Stimulated activated CD4-positive, alpha-beta T cell treated with anti-CD3 and anti-CD28 coated beads, TNF-alpha, amount 100 ng/mL, for 1 hour (primary cell): ENCODE measurements at regions not wholly inside any gene's neighbourhood (a gene's known extent, or its start where the extent isn't known, plus 50 kb on each side); places are given as distances from the start of the nearest gene placed in this dataset.

ENCODE experiments used
- DNase-seq, 3 donors: peaks; one replicate each; pipeline ENCODE4 v3.0.0-alpha.2; 2020; ENCODE audit warnings: low read depth in 3 of 3, low spot score in 1 of 3

DNA sequence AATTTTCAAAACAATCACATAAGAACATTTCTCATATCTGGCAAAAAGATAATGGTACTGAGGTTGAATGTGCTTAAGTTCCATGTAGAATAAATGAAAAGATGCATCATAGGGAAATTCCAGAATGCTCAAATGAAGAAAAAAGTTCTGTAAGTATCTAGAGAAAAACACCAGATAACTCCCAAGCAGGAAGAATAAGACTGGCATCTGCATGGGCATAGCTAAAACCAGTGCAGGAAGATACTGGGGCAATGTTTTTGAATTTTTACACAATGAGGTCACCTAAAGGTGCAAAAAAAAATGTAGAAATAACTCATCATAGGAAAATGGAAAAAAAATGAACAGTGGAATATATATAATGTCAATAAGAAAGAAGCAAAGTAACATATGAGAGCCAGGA is 275.2 kb downstream of the BAMBI start:
- DNase-seq, result no peak

DNA sequence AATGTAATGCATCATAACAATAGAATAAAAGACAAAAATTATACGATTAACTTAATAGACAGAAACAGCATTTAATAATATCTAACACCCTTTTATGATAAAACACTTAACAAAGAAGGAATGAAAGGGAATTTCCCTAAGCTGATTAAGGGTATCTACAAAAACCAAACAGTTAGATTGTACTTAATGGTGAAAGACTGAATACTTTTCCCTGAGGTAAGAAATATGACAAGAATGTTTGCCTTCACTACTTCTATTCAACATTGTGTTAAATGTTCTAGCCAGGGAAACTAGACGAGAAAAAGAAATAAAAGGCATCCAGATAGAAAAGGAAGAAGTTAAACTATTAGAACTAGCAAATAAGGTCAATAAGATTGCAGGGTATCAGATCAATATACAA is 276.9 kb downstream of the BAMBI start:
- DNase-seq, result no peak

DNA sequence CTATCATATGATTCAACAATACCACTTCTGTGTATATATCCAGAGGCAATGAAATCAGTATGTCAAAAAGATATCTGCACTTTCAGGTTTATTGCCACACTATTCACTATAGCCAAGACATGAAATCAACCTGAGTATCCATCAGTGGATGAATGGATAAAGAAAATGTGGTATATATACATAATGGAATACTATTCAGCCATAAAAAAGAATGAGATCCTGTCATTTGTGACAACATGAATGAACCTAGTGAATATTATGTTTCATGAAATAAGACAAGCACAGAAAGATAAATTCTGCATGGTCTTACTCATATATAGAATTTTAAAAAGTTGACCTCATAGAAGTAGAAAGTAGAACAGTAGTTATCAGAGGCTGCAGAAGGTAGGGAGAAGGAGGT is 281.1 kb downstream of the BAMBI start:
- no peak for DNase-seq

DNA sequence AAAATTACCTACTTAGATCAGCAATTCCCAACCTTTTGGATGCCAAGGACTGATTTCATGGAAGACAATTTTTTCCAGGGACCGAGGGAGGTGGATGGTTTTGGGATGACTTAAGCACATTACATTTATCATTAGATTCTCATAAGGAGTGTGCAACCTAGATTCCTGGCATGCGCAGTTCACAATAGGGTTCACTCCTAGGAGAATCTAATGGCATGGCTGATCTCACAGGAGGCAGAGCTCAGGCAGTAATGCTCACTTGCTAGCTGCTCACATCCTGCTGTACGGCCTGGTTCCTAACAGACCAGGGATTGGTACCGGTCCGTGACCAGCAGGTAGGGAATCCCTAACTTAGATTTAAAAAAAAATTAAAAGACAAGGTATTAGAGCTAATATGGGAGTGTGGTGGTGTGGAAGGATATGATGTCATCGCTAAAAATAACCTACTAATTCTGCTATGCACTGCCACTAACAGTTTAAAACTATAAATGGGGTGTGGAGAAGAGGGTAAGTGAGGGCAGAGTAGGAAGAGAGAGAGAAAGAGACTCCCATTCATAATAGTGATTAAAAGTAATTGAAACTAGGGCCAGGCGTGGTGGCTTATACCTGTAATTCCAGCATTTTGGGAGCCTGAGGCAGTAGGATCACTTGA is 282.7 kb downstream of the BAMBI start:
- no peak for DNase-seq

DNA sequence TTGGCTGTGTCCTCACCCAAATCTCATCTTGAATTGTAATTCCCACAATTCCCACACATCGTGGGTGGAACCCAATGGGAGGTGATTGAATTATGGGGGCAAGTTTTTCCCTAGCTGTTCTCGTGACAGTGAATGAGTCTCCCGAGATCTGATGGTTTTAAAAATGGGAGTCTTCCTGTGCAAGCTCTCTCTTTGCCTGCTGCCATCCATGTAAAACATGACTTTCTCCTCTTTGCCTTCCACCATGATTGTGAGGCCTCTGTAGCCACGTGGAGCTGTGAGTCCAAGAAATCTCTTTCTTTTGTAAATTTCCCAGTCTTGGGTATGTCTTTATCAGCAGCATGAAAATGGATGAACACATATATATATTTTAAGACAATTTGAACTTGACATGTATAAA is 285.4 kb downstream of the BAMBI start:
- DNase-seq, result no peak

DNA sequence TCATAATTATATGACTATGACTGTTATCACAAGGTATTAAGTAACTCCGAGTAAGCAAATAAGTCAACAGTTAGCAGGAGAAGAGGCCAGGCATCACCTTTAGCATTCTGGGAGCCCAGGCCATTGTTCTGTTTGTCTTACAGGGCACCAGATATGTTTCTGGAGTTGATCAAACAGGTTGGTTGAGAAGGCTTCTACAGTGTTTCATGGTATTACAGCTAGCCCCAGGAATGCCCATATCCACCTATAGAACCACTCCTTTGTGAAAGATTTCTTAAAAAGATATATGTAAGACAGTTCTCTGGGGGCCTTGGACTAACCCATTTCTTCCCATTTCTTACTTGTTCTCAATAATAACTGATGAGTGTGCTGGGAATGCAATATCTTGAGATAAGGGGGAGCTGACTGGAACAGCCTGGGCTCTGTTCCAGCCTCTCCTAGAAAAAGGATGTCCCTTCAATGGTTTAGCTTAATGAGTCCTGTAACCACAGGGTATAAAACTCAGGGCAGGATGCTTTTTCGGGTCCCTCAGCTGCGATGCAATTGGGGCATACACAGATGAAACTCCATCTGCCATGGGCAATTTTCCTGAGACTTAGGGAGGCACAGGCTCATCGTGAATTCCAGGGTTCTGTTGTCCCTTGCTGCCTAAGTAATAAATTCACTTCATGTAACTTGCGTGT is 286.4 kb downstream of the BAMBI start:
- no peak for DNase-seq

DNA sequence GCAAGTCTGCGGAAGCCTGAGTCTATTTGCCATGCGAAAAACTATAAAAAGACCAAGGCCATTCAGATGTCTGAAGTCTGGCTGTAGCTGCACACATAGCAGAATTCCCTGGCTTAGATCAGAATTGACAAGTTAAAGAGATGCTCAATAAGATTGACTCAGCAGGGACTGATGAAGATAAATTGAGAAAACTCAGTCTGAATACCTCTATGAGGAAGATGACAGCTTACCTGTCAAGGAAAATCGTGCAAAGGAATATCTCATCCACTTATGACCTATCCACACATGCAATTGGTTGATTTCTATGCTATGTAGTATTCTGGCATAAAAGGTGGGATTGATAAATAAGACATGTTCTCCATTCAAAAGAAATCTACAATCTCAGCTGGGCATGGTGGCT is 288.6 kb downstream of the BAMBI start:
- no peak for DNase-seq

DNA sequence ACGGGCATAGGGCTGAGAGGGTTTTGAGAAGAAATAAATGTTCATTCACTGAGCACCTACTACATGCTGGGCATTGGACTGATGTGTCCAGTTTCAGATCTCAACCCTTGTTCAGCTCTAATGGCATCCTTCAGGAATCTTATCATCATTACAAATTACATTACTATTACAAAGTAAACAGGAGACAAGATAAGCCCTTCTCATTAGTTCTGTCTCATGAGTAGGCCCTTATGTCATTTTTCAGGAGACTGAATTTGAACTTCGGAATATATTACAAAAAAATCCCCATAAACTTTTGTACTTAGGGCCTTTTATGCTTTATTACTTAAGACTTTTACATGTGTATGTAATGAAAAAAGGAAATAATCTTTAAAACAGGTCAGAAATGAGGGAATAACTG is 289.7 kb downstream of the BAMBI start:
- DNase-seq, result no peak

DNA sequence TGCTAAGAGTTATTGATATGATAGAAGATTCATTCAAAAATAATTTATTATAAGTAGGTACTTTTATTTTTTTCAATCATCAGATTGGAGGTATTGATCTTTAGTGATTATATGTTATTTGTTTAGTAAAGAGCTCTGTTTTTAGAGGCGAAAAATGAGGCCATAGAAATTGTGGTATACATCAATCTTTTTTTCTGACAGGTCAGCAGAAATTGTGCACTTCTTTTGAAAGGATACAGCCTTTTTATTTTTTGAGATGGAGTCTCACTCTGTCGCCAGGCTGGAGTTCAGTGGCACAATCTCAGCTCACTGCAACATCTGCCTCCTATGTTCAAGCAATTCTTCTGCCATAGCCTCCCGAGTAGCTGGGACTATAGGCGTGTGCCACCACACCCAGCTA is 292.1 kb downstream of the BAMBI start:
- DNase-seq, result no peak

DNA sequence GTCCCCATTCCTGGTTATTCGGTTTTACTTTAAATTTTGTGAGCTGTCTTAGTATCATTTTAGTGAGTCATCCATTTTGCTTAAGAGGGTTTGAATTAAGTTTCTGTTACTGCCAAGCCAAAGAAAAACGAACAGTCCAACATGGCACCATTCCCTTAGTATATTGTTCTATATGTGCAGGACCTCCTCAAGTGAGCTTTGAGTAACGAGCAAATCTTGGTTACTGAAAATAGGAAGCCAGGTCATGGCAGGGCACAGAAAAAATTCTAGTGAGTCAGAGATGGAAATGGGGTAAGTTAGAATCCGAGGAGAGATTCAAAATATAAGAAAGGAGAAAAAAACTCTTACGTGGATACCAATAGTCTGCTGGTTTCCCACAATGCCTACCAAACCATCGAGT is 292.9 kb downstream of the BAMBI start:
- DNase-seq, result no peak

DNA sequence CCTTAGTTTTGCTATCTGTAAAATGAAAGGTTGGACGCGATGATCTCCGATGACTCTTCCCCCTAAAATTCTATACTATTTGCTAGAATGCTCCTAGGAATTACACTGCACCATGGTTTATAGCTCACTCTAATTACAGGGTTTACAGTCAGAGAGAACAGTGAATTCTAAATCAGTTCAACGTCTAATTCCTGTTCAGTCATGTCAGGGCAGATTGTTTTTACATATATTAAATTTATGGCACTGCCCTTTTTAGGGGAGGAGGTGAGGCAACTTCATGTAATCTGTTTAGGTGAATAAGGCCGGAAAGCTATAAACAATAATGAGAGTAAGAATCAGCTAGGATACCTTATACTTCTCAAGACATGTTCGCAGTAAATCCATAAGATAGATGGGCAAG is 293.9 kb downstream of the BAMBI start:
- DNase-seq, result no peak

DNA sequence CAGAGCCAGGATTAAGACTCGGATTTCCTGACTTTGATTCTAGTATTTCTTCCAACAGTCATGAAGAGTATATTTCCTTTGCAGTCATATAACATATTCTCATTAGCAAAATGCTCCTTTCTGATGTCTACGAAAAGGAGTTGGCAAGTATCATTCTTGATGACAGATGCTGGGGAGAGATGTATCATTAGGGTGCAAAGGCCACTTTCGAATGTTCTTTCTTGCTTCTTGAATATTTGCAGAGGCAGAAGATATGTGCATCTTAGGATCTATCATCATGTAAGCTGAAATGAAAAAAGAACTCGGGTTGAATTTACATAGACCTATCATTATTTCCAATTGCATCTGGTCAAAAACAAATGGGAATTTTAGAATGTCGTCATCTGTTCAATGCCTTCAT is 294.4 kb downstream of the BAMBI start:
- no peak for DNase-seq

DNA sequence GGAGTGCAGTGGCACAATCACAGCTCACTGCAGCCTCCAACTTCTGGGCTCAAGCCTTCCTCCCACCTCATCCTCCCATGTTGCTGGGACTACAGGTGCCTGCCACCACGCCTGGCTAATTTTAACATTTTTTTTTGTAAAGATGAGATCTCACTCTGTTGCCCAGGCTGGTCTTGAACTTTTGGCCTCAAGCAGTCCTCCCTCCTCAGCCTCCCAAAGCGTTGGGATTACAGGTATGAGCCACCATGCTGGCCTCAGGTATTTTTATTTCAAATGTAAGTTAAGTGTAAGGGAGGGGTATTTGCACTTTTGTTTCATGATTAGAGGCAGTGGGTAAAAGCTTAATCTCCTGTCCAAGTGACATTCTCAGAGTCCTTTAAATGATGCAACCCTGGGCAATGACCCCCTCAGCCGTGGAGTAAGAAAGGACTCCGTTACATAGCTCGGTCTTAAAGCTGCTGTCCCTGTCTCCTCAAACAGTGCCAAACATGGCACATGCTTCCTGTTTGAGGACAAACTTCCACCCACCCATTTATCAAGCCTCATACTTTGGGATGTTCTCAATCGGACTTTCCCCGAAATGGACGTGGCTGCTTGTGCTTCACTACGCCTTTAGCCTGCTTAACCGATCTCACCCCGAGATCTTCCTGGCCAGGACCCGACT is 296.1 kb downstream of the BAMBI start:
- DNase-seq, result no peak

DNA sequence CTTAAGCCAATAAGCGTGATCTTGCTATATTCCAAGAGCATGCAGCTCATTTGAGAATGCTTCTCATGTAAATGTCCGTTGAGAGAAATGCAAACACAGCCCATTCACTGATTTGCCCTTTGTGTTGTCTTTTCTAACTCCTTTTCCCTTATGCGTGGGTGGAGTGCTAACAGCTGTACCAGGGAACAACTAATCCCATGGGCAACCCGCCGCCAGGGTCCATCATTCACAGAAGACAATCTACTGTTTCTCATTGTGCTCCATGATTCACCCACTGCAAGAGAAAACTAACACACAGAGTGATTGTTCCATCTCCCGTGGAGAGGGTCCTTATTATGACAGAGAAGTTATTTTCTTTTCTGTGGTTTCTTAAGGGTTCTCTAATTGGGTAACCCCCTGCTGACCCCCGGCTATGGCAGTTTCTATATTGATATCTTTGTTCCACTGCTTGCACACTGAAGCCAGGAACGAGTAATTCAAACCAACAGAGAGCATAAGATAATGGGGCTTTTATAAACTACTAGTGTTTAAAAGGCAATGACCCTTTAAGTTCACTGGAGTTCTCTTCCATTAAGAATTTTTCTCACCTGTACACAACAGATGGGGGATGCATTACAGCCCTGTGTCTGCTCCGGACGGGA is 298.7 kb downstream of the BAMBI start:
- no peak for DNase-seq

DNA sequence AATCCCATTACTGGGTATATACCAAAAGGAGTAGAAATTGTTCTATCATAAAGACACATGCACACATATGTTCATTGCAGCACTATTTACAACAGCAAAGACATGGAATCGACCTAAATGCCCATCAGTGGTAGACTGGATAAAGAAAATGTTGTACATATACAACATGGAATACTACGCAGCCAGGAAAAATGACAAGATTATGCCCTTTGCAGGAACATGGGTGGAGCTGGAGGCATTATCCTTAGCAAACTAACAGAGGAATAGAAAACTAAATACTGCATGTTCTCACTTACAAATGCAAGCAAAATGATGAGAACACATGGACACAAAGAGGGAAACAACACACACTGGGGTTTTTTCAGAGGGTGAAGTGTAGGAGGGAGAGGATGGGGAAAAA is 300.2 kb downstream of the BAMBI start:
- no peak for DNase-seq

DNA sequence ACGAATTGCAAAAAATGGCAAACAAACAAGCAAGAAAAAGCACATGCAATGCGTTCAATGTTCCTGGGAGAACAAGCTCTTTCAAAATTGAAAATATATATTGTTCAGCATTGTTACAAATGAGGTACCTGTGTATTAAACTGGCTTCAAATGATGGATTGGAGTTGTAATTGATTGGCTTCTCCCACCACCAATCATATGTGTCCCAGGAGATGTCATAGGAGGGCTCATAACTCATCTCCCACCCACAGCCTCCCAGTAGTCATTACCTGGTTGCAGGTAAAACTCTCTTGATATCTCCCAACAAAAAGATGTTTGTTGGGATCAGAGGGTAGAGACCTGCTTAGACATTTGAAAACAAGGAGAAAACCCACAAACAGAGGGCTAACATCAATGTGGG is 302.9 kb downstream of the BAMBI start:
- no peak for DNase-seq

DNA sequence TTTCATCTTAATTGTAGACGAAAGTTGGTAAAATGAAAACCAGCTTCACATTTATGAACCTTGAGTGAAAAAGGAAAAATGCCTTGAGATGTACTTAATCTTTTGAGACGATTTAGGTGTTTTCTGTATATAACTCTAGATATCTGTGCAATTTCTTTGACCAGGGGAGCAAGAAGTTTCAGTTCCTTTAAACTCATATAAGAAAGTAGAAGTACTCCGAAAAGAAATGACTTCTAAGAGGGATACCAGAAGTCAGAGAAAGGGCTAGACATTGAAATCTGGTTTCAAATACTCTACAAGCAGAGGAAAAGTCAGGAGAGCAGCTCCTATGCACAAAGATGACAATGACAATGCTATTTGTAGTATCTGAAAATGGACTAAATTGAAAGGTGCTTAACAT is 303.7 kb downstream of the BAMBI start:
- DNase-seq, result no peak

DNA sequence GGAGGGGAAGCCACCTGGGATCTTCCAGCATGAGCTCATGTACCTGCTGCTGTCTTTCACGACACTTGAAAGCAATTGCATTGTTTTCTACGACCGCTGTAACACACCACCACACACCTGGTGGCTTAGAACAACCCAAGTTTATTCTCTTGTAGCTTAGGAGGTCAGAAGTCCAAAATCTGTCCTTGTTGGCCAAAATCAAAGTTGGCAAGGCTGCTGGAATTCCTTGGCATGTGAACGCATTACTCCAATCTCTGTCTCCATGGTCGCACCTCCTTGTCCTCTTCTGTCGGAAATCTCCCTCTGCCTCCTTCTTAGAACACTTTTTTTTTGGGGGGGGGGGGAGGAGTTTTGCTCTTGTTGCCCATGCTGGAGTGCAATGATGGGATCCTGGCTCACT is 305.7 kb downstream of the BAMBI start:
- DNase-seq, result no peak

DNA sequence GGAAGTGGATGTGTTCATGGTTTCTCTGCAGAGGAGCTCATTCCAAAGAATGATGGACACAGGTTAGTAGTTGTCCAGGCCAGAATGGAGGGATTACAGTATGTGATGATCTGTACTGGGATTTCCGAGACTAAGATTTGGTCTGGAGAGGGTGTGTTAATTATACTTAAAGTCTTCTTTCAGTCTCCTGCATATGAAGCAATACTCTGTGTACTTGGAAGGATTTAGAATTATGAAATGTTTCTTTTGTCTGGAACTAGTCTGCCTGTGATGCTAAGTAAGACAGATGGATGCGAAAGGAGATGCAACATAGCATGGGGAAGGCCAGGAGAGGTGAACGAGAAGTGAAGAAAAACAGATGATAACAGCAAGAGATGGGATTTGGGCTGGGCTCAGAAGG is 305.1 kb upstream of the LYZL1 start:
- DNase-seq, result no peak

DNA sequence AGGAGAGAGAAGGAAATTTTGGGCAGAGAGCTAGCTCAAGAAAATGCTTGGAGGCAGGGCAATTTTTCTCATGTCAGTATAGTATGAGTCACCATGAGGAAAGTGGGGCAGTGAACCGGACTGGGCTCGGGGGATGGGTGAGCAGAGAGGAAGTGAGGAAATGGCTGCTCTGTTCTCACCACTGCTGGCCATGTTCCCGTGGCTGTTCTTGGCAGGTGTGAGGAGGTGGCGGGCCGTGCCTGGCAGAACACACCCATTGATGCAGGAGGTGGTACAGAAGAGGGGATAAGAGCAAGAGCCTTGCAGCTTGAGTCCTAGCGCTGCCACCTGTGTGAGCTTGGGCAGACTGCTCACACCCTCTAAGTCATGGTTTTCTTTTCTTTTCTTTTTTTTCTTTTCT is 304.4 kb upstream of the LYZL1 start:
- no peak for DNase-seq

DNA sequence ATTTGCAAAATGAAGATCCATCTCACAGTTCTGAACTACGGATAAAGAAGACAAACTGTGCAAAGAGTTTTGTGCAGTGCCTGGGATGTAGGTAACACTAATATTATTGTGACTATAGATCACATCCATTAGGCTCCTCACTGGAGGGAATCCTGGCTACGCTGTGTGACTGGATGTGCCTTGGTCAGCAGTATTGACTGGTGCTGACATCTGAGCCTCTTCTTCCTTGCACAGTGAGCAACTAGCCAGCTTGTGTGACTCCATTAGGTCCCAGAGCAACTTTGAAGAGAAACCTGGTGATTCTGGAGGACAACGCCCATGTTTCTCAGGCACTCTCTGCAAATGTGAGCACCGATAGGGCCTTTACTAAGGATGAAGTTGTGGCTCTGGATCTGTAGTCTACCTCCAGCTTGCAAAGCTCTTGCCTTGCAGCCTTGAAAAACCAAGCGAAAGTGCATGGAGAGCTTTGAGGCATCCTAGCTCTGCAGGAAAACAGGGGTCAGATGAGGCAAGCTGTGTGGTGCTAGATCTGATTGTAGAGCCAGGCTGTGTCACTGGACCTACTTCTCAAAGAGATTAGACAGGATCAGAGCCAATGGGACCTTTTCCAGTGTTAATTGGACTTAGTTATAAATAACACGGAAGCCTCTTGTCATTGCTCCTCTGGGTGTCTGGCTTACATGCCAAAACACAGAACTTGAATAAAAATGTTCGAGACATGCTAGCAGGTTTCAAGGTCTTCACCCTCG is 303.6 kb upstream of the LYZL1 start:
- DNase-seq, result no peak
